ENCODE measurements at regions not wholly inside any gene's neighbourhood (a gene's known extent, or its start where the extent isn't known, plus 50 kb on each side); places are given as distances from the start of the nearest gene placed in this dataset.

GRCh38 chr4:133943081-133943480 is 258.5 kb downstream of the PABPC4L start:
- Mint-ChIP-seq H3K27me3 (no peaks in the 10 kb centered on the region), H3K27ac (no peak overlapping the region), H3K4me3 (no peak overlapping the region), H3K36me3 (ENCODE audit: low read depth) (no peaks in the 10 kb centered on the region), H3K4me1 (ENCODE audit: low read depth) (no peaks in the 10 kb centered on the region), H3K9me3 (peaks cover 16% of the 10 kb centered on the region)
- ATAC-seq (ENCODE audit: poor library complexity) (no peak), DNase-seq (no peak)
- CTCF ChIA-PET = no interaction called here
- H3K4me1 ChIP-seq (ENCODE audit: insufficient read depth, low read length) = no peaks in the 10 kb centered on the region
- H3K27ac ChIP-seq (ENCODE audit: low read depth in 1 of 2, low read length in 2 of 2) = no peak overlapping the region
- intact Hi-C loops (cut with DNase I, micrococcal nuclease) = no loop called here
- no peak overlapping the region for H3K4me3 ChIP-seq (ENCODE audit: low read length)
- H3K36me3 ChIP-seq (ENCODE audit: insufficient read depth, low read length) = no peaks in the 10 kb centered on the region
- no peaks in the 10 kb centered on the region for H3K27me3 ChIP-seq (ENCODE audit: control insufficient read depth in 1 of 2, insufficient read depth in 2 of 2, low read length in 2 of 2)
- TF ChIP-seq CTCF (IDR thresholded peaks at IDR 0.05) = no peak
- peaks cover 0 to 4% of the 10 kb centered on the region in 2 experiments for H3K9me3 ChIP-seq (ENCODE audit: control insufficient read depth in 1 of 2, insufficient read depth in 1 of 2, low read length in 2 of 2)
- POLR2A ChIA-PET = no interaction called here

- Mint-ChIP-seq H3K9me3 (no peaks in the 10 kb centered on the region), H3K27ac (no peak overlapping the region), H3K27me3 (no peaks in the 10 kb centered on the region), H3K4me3 (no peak overlapping the region), H3K36me3 (ENCODE audit: low read depth) (no peaks in the 10 kb centered on the region), H3K4me1 (ENCODE audit: low read depth) (no peaks in the 10 kb centered on the region)
- no peak for TF ChIP-seq CTCF (IDR thresholded peaks at IDR 0.05)
- POLR2A ChIA-PET = no interaction called here
- CTCF ChIA-PET = no interaction called here
- H3K27ac ChIP-seq (ENCODE audit: low read depth in 1 of 2, low read length in 2 of 2) = no peak overlapping the region
- DNase-seq (no peak), ATAC-seq (ENCODE audit: poor library complexity) (no peak)
- H3K4me3 ChIP-seq (ENCODE audit: low read length) = no peak overlapping the region
- no peaks in the 10 kb centered on the region for H3K4me1 ChIP-seq (ENCODE audit: insufficient read depth, low read length)
- H3K9me3 ChIP-seq (ENCODE audit: control insufficient read depth in 1 of 2, insufficient read depth in 1 of 2, low read length in 2 of 2) = no peaks in the 10 kb centered on the region
- no peaks in the 10 kb centered on the region for H3K27me3 ChIP-seq (ENCODE audit: control insufficient read depth in 1 of 2, insufficient read depth in 2 of 2, low read length in 2 of 2)
- intact Hi-C loops (cut with DNase I, micrococcal nuclease) = no loop called here
- H3K36me3 ChIP-seq (ENCODE audit: insufficient read depth, low read length) = no peaks in the 10 kb centered on the region
Observed at GRCh38 chr4:133938061-133938460, 263.5 kb downstream of the PABPC4L start.

- DNase-seq = no peak
- H3K27ac Mint-ChIP-seq = no peak overlapping the region
- H3K27me3 Mint-ChIP-seq = no peaks in the 10 kb centered on the region
- no peaks in the 10 kb centered on the region for H3K36me3 Mint-ChIP-seq (ENCODE audit: low read depth)
- Histone ChIP-seq H3K4me1 (ENCODE audit: insufficient read depth, low read length) (no peaks in the 10 kb centered on the region), H3K36me3 (ENCODE audit: insufficient read depth, low read length) (no peaks in the 10 kb centered on the region), H3K9me3 (ENCODE audit: control insufficient read depth in 1 of 2, insufficient read depth in 1 of 2, low read length in 2 of 2) (no peaks in the 10 kb centered on the region), H3K4me3 (ENCODE audit: low read length) (no peak overlapping the region), H3K27ac (ENCODE audit: low read depth in 1 of 2, low read length in 2 of 2) (no peak overlapping the region), H3K27me3 (ENCODE audit: control insufficient read depth in 1 of 2, insufficient read depth in 2 of 2, low read length in 2 of 2) (no peaks in the 10 kb centered on the region)
- TF ChIP-seq CTCF (IDR thresholded peaks at IDR 0.05) = no peak
- no peak overlapping the region for H3K4me3 Mint-ChIP-seq
- ChIA-PET POLR2A (no interaction called here), CTCF (no interaction called here)
- intact Hi-C loops (cut with DNase I, micrococcal nuclease) = no loop called here
- no peaks in the 10 kb centered on the region for H3K4me1 Mint-ChIP-seq (ENCODE audit: low read depth)
- ATAC-seq (ENCODE audit: poor library complexity) = no peak
- H3K9me3 Mint-ChIP-seq = peaks cover 10% of the 10 kb centered on the region
Observed at GRCh38 chr4:133929531-133930239, 271.9 kb downstream of the PABPC4L start.
